ENCODE measurements at regions not wholly inside any gene's neighbourhood (a gene's known extent, or its start where the extent isn't known, plus 50 kb on each side); places are given as distances from the start of the nearest gene placed in this dataset.

DNA sequence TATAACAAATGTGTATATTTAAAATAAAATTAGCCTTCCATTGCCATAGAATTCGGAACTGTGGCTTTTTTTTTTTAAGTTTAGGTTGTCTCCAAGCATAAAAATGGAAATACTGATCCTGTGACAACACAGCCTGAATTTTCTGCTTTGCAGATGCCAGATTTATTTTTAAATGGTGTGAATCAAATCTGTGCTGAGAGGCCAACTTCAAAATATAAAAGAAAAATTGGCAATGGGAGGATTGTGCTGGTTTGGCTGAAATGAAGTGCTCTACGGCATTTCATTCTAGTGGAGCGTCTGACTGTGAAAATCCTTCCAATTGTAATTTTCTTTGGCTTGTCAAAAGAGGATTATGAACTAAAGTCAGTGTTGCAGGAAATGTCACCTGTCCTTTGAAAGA lies 580.3 kb upstream of the ZFP42 start:
- no peak overlapping the region for H3K27ac ChIP-seq
- DNase-seq: no peak
- intact Hi-C loops (cut with DNase I): no loop called here
- TF ChIP-seq, protein P1, sequence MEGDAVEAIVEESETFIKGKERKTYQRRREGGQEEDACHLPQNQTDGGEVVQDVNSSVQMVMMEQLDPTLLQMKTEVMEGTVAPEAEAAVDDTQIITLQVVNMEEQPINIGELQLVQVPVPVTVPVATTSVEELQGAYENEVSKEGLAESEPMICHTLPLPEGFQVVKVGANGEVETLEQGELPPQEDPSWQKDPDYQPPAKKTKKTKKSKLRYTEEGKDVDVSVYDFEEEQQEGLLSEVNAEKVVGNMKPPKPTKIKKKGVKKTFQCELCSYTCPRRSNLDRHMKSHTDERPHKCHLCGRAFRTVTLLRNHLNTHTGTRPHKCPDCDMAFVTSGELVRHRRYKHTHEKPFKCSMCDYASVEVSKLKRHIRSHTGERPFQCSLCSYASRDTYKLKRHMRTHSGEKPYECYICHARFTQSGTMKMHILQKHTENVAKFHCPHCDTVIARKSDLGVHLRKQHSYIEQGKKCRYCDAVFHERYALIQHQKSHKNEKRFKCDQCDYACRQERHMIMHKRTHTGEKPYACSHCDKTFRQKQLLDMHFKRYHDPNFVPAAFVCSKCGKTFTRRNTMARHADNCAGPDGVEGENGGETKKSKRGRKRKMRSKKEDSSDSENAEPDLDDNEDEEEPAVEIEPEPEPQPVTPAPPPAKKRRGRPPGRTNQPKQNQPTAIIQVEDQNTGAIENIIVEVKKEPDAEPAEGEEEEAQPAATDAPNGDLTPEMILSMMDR (IDR thresholded peaks at IDR 0.05): no peak
- TF ChIP-seq POLR2A (IDR thresholded peaks at IDR 0.05): no peak
- H3K9me3 ChIP-seq: no peaks in the 10 kb centered on the region
- no peaks in the 10 kb centered on the region for H3K4me1 ChIP-seq
- no peaks in the 10 kb centered on the region for H3K27me3 ChIP-seq
- no peak for ATAC-seq
- H3K4me3 ChIP-seq: no peak overlapping the region
- no peaks in the 10 kb centered on the region for H3K36me3 ChIP-seq (replicated peaks in 1 of 2; ENCODE audit: insufficient read depth in 1 of 2, low read depth in 2 of 2)
- 65 to 72% methylated on average over 3 of the region's 3 CpGs for WGBS, 2 donors

DNA sequence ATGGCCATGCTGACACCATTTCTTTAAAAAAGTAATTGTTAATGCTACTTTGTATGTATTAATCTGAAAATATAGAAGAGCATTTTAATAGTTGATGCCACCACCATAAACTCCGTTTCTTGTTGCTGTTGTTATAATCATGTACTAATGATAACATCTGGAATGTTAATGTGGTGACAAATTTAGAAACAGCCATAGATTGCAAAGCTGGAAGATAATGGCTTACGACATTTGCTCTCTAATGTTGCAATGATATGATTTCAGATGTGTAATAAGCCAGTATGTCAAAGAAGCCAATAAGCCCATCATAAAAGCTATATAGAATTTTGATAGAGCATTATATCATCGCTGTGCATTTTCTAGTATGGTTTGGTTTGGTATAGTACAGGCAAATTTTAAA lies 579.4 kb upstream of the ZFP42 start:
- ATAC-seq (no peak), DNase-seq (no peak)
- H3K4me1 ChIP-seq: no peaks in the 10 kb centered on the region
- no peaks in the 10 kb centered on the region for H3K36me3 ChIP-seq (replicated peaks in 1 of 2; ENCODE audit: insufficient read depth in 1 of 2, low read depth in 2 of 2)
- intact Hi-C loops (cut with DNase I): no loop called here
- TF ChIP-seq POLR2A (IDR thresholded peaks at IDR 0.05): no peak
- TF ChIP-seq, protein P1 (IDR thresholded peaks at IDR 0.05): no peak
- no peaks in the 10 kb centered on the region for H3K27me3 ChIP-seq
- no peak overlapping the region for H3K4me3 ChIP-seq
- no peaks in the 10 kb centered on the region for H3K9me3 ChIP-seq
- no peak overlapping the region for H3K27ac ChIP-seq
- 76 to 82% methylated on average over 3 of the region's 3 CpGs for WGBS, 2 donors

DNA sequence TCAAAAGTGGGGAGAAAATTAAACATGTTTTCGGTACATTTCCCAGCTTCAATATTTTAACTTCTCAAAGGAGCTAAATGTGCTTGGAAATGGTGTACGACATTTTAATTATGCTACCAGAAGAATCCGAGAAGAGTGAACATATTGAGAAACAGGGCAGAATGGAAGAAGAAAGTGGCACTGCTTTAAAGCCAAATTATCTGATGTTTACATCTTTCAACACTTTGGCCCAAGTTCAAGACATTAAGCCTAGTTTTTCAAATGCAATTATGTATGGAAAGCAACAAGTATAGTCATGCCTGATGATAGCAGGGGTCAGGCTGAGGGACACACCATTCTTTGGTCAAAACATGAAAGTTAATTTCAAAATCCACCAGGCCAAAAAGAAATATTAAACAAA lies 577.9 kb upstream of the ZFP42 start:
- WGBS, 2 donors: 74 to 81% methylated on average over 3 of the region's 3 CpGs
- TF ChIP-seq, protein P1 (IDR thresholded peaks at IDR 0.05): no peak
- TF ChIP-seq POLR2A (IDR thresholded peaks at IDR 0.05): no peak
- H3K27me3 ChIP-seq: no peaks in the 10 kb centered on the region
- no peak for DNase-seq
- H3K9me3 ChIP-seq: no peaks in the 10 kb centered on the region
- no peaks in the 10 kb centered on the region for H3K36me3 ChIP-seq (replicated peaks in 1 of 2; ENCODE audit: insufficient read depth in 1 of 2, low read depth in 2 of 2)
- no peak for ATAC-seq
- H3K27ac ChIP-seq: no peak overlapping the region
- H3K4me3 ChIP-seq: no peak overlapping the region
- intact Hi-C loops (cut with DNase I): no loop called here
- no peaks in the 10 kb centered on the region for H3K4me1 ChIP-seq

DNA sequence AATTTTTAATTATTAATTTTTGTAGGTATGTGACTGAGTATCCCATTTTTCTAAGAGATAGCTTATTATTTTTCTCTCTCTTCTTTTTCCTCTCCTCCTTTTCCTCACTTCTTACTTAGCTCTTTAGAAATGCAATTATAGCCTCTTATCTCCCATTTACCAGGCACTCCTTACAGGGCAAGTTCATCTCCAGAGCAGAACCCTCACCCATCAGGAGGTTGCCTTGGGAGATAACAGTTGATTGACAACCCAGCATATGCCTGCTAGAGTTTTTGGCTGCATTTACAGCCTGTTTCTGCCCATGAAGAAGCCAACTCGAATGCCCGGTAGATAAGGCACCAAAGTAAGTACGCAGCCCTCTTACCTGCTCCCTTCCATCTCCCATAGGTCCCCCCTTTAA lies 572.9 kb upstream of the ZFP42 start:
- no peaks in the 10 kb centered on the region for H3K9me3 ChIP-seq
- 37 to 47% methylated on average over 3 of the region's 3 CpGs for WGBS, 2 donors
- intact Hi-C loops (cut with DNase I): no loop called here

DNA sequence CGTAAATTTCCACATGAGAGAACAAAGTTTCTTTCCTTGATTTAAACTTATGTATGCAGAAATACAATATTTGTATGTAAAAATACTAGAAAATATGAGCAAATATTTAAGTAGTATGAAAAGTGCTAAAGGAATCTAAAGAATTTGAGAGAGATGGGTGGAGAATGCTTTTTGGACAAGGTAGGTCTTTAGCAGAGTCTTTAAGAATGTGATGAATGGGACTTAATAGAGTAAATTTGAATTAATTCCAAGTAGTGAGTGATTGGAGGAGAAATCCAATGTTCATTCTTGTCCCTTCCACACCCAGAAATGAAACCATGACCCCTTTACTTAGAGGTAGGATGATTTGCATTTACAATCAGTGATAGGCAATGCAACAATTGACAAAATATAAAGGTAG lies 570.9 kb upstream of the ZFP42 start:
- no peak for ATAC-seq
- no peak overlapping the region for H3K27ac ChIP-seq
- no peaks in the 10 kb centered on the region for H3K27me3 ChIP-seq
- no peak overlapping the region for H3K4me3 ChIP-seq
- H3K4me1 ChIP-seq: no peaks in the 10 kb centered on the region
- H3K36me3 ChIP-seq (replicated peaks in 1 of 2; ENCODE audit: insufficient read depth in 1 of 2, low read depth in 2 of 2): no peaks in the 10 kb centered on the region
- TF ChIP-seq, protein P1 (IDR thresholded peaks at IDR 0.05): no peak
- no peak for TF ChIP-seq POLR2A (IDR thresholded peaks at IDR 0.05)
- intact Hi-C loops (cut with DNase I): no loop called here
- no peaks in the 10 kb centered on the region for H3K9me3 ChIP-seq
- DNase-seq: no peak
- 30 to 46% methylated on average over 1 of the region's 1 CpG for WGBS, 2 donors

More for the DNA sequence above, 572.9 kb upstream of the ZFP42 start:
- DNase-seq (no peak), ATAC-seq (no peak)
- H3K27ac ChIP-seq: no peak overlapping the region
- TF ChIP-seq, protein P1 (IDR thresholded peaks at IDR 0.05): no peak
- no peak for TF ChIP-seq POLR2A (IDR thresholded peaks at IDR 0.05)
- H3K4me1 ChIP-seq: no peaks in the 10 kb centered on the region
- no peaks in the 10 kb centered on the region for H3K36me3 ChIP-seq (replicated peaks in 1 of 2; ENCODE audit: insufficient read depth in 1 of 2, low read depth in 2 of 2)
- no peaks in the 10 kb centered on the region for H3K27me3 ChIP-seq
- H3K4me3 ChIP-seq: no peak overlapping the region

All from body of pancreas (tissue), 4 donors.